ENCODE measurements at regions not wholly inside any gene's neighbourhood (a gene's known extent, or its start where the extent isn't known, plus 50 kb on each side); places are given as distances from the start of the nearest gene placed in this dataset.

DNA sequence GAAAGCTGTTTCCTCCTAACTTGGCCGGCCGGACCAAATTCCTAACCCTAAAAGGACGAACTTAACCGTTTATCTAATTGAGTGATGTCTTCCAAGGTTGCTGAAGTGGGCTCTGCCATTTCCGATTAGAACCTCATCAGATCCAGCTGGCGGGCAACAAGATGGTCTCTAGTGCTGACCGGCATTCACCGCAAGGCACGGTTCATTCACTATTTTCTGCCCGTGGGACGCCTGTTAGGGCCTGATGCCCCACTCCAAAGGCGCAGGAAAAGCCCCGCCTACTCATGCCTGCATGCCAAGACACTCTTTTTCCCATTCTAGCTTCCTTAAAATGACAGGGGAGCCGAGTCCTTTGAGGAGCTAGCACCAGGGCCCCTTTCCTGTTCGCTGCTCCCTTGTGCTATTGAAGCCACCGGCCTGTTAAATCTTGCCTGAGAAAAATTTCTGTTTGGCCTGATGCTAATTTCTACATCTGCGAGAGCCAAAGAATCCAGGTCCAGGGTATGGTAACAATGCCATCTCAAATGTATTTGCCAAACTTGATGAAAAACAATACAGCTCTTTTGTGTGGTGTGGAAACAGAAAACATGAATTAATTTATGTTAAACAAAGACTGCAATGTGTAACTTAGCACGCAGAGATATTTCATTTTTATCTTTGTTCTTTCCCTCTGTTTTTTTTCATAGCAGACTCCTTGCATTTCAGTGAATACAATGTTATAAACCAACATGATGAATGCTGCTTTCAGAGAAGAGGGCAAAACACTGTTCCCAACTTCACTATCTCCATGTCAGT lies 1071.2 kb upstream of the USP15 start:
- Histone ChIP-seq H2BK15ac (ENCODE audit: low read length) (no peak overlapping the region; the same call in 1 of the 2 replicates), H2BK20ac (ENCODE audit: low read length) (no peak overlapping the region), H3K56ac (replicated peaks; ENCODE audit: insufficient read length, low read depth, low read length) (no peak overlapping the region), H3K36me3 (ENCODE audit: control insufficient read depth in 2 of 4, insufficient read depth in 4 of 4, low read length in 3 of 4) (no peaks in the 10 kb centered on the region), H2BK120ac (replicated peaks; ENCODE audit: low read depth, low read length) (no peak overlapping the region), H3K9ac (replicated peaks in 1 of 4; ENCODE audit: extremely low read depth in 1 of 4, low read depth in 3 of 4, low read length in 3 of 4) (no peak overlapping the region), H3K27me3 (replicated peaks in 1 of 4; ENCODE audit: control insufficient read depth in 3 of 4, extremely low read depth in 1 of 4, insufficient read depth in 3 of 4, low read length in 3 of 4) (no peaks in the 10 kb centered on the region), H4K20me1 (replicated peaks in 1 of 2; ENCODE audit: control insufficient read depth in 1 of 2, insufficient read depth in 2 of 2, low read length in 2 of 2) (no peaks in the 10 kb centered on the region), H3K79me2 (ENCODE audit: control insufficient read depth in 1 of 2, insufficient read depth in 2 of 2, low read length in 2 of 2) (no peaks in the 10 kb centered on the region), H3K23ac (ENCODE audit: insufficient read length) (no peak overlapping the region), H4K91ac (replicated peaks; ENCODE audit: insufficient read length, low read length) (no peak overlapping the region), H2BK12ac (ENCODE audit: low read depth, low read length) (no peak overlapping the region), H4K8ac (ENCODE audit: extremely low read depth, insufficient read depth, low read length) (no peak overlapping the region), H2AK5ac (ENCODE audit: low read depth, low read length) (no peak overlapping the region), H3K18ac (ENCODE audit: extremely low read depth, low read length) (no peak overlapping the region), H3K14ac (ENCODE audit: insufficient read length) (no peak overlapping the region), H2BK5ac (ENCODE audit: low read depth, low read length) (no peak overlapping the region), H3K23me2 (ENCODE audit: low read depth, low read length) (no peaks in the 10 kb centered on the region), H3K9me3 (ENCODE audit: insufficient read depth in 2 of 2, low read depth in 1 of 2, low read length in 1 of 2) (no peaks in the 10 kb centered on the region), H3K4ac (replicated peaks; ENCODE audit: insufficient read length, low read depth, low read length) (no peak overlapping the region), H2AFZ (ENCODE audit: low read length) (peak overlapping the region; percentile 70; the same call in 1 of the 2 replicates), H3K4me3 (ENCODE audit: extremely low read depth in 1 of 4, insufficient read depth in 2 of 4, low read depth in 3 of 4, low read length in 4 of 4) (no peak overlapping the region), H3K4me2 (ENCODE audit: insufficient read depth in 1 of 2, low read depth in 2 of 2, low read length in 2 of 2) (no peak overlapping the region), H3K79me1 (ENCODE audit: low read depth, low read length) (no peaks in the 10 kb centered on the region), H4K5ac (ENCODE audit: insufficient read length, low read depth, low read length) (no peak overlapping the region), H3K4me1 (replicated peaks in 1 of 4; ENCODE audit: control insufficient read depth in 3 of 4, insufficient read depth in 4 of 4, low read length in 3 of 4) (peaks cover 0 to 2% (median 0%) of the 10 kb centered on the region in 4 experiments; a peak in 1 of 7 replicates), H3K27ac (ENCODE audit: low read depth, low read length) (no peak overlapping the region)
- ChIA-PET CTCF (ENCODE audit: partially characterized antibody) (no interaction called here), POLR2A (ENCODE audit: partially characterized antibody) (no interaction called here)
- WGBS, 2 experiments (ENCODE audit: extremely low coverage in 1 of 2, insufficient coverage in 1 of 2, insufficient read length in 1 of 2, insufficient replicate concordance in 2 of 2, low coverage in 1 of 2, low lambda C conversion rate in 2 of 2, missing lambda C conversion rate in 1 of 2) = 96% methylated on average over 18 of the region's 18 CpGs; no CpG with 5 or more reads in 1 of the 2 experiments
- FAIRE-seq = no peak
- no peak for DNase-seq (ENCODE audit: low read depth in 1 of 2, low spot score in 2 of 2)
- no peak for TF ChIP-seq YY1 (IDR thresholded peaks at IDR 0.05; ENCODE audit: low read depth, low read length)
- TF ChIP-seq RFX5 (IDR thresholded peaks at IDR 0.05; ENCODE audit: borderline replicate concordance, low read depth, low read length) = no peak
- TF ChIP-seq PHF8 (conservative IDR thresholded peaks at IDR 0.05; ENCODE audit: low read depth, low read length) = no peak
- TF ChIP-seq CHD1 (IDR thresholded peaks at IDR 0.05; ENCODE audit: low read depth, low read length) = no peak
- no peak for TF ChIP-seq RBBP5 (IDR thresholded peaks at IDR 0.05; ENCODE audit: borderline replicate concordance, low read depth, low read length)
- TF ChIP-seq, protein P1, sequence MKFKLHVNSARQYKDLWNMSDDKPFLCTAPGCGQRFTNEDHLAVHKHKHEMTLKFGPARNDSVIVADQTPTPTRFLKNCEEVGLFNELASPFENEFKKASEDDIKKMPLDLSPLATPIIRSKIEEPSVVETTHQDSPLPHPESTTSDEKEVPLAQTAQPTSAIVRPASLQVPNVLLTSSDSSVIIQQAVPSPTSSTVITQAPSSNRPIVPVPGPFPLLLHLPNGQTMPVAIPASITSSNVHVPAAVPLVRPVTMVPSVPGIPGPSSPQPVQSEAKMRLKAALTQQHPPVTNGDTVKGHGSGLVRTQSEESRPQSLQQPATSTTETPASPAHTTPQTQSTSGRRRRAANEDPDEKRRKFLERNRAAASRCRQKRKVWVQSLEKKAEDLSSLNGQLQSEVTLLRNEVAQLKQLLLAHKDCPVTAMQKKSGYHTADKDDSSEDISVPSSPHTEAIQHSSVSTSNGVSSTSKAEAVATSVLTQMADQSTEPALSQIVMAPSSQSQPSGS (IDR thresholded peaks at IDR 0.05; ENCODE audit: low read length) = no peak
- TF ChIP-seq EP300 (IDR thresholded peaks at IDR 0.05; ENCODE audit: borderline replicate concordance in 1 of 2, low read depth in 2 of 2, low read length in 2 of 2) = no peak
- TF ChIP-seq CEBPB (IDR thresholded peaks at IDR 0.05; ENCODE audit: low read depth, low read length) = no peak
- no peak for TF ChIP-seq KDM5A (IDR thresholded peaks at IDR 0.05; ENCODE audit: low read length)
- no peak for TF ChIP-seq MAFK (IDR thresholded peaks at IDR 0.05; ENCODE audit: low read depth, low read length)
- TF ChIP-seq FOSL1 (IDR thresholded peaks at IDR 0.05; ENCODE audit: insufficient read depth, low read depth, low read length) = no peak
